Right lung (tissue), 2 donors: ENCODE measurements at regions not wholly inside any gene's neighbourhood (a gene's known extent, or its start where the extent isn't known, plus 50 kb on each side); places are given as distances from the start of the nearest gene placed in this dataset.

Experiments used
- DNase-seq, 2 donors: peaks; one replicate each; pipeline ENCODE4 v3.0.0-alpha.2; 2013

DNA sequence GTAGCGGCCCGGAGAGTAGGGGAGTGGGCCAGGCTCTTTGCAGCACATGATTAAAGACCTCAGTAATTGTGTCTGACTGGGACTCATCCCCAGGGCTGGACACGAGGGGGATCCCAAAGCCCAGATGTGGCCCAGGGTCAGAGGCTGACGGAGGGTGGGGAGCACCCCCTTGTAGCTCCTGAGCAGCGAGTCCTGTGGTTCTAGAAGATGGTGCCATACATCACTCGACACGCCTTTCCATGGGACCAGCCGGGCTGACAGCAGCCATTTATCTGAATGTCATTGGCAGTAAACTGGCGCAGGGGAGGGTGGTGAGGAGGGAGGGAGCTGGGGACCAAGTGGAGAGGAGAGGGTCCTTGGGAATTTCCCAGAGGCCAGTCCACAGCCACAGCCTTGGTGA is 65.1 kb upstream of the FAM222A start:
- no peak for DNase-seq

DNA sequence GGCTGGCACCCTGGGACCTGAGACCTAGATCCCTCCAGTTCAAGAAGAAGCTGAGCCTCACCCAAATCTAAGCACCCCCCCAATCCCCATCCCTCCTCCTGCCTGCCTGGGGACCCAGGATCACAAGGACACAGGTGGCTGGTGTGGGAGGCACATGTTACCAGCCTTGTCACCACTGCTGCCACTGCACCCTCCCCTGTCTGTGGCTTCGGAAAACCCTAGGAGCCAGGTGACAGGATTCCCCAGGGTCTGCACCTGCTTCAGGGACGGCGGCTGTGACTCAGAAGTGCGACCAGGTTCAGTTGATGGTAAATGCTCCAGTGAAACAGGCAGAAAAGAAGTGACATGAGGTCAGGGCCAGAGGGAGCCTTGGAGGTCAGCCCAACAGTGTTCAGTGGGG is 62.8 kb upstream of the FAM222A start:
- no peak for DNase-seq

DNA sequence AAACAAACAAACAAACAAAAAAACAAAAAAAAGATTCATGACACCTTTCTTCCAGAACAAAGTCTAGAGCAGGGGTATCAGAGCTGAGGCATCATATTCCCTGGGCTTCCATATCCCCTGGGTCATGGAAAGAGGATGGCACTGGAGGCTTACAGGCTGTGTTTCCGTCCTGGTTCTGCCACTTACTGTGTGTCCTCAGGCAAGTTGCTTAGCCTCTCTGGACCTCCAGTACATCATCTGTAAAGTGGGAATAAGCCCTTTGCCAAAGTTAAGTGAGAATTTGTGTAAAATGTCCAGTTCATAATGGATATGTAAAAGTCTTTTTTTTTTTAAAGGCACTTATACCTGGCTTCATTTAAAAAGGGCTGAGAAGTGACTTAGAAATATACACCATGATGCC is 62.0 kb upstream of the FAM222A start:
- DNase-seq = no peak

DNA sequence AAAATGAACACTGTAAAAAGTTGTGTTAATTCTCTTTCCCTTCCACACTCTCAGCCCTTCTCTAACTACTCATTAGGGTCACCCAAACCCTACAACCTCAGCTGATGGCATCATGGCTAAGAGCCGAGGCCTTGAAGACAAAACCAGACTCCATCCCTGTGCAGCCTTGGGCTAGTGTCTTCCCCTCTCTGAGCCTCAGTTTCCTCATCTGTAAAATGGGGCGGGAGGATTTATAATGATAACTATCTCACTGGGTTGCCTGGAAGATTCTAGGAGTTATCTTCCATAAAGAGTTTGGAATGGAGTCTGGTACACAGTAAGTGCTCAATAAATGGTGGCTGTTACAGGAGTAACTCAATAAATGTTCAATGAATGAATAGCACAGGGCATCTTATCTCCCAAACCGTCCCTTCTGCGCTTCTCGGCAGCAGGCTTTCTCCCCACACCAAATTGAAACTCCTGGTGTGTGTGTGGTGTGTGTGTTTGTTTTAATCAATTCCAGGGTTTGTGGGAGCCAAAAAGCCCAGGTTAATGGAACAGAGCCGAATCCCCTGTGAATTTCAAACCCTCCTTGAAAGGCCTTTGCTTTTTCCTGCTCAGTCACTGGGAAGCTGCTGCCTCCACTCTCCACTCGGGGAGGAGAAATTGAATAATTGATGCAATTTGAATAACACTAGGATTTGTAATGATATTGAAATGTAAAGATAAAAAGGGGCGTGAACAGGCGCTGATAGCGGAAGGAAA is 61.2 kb upstream of the FAM222A start:
- DNase-seq = no peak

DNA sequence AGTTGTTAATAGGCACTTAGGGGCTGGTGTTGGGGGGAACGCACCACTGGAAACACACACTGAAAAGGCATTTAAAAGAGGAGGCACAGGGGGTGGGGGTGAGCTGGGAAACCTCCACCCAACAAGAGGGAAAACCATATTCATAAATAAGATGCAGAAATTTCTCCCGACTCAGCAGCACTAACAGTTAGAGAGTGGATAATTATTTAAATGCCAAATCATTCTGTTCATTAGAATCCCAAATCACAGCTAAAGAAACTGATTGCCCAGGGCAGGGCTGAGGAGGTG is 60.7 kb upstream of the FAM222A start:
- no peak for DNase-seq

DNA sequence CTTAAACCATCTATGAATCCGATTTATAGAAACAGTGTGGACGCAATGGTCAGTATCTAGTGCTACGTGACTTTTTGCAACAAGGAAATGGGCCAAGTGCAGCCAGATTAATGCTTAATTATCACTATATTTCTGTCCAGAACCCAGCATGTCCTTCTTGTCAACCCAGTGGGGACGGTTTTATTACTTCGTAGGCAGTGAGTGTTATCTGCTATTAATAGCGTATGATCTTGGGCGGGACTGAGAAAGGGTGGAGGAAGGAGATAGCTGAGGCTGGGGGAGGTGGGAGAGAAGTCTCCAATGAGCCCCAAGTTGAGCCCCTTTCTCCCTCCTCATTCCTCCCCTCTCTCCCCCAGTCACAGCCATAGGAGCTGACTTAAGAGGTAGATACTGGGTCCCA is 59.7 kb upstream of the FAM222A start:
- peak; percentile 8 to 16 for DNase-seq

DNA sequence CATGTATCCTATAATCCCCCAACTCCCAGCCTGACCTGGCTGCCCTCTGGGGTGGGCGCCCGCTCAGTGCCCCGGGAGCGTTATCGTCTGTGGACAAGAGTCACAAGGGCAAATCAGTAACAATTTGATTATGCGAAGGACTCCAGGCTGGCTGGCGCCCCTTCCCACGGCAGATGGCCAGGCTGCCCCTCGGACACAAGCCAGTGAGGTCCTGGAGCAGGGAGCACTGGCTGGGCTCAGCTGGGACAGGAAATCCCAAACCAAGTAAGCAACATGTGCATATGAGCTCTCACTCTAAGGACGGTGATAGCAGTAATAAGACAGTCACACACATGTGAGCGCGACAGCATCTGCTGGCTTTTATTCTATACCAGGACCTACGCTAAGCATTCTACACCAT is 59.3 kb upstream of the FAM222A start:
- DNase-seq = no peak

DNA sequence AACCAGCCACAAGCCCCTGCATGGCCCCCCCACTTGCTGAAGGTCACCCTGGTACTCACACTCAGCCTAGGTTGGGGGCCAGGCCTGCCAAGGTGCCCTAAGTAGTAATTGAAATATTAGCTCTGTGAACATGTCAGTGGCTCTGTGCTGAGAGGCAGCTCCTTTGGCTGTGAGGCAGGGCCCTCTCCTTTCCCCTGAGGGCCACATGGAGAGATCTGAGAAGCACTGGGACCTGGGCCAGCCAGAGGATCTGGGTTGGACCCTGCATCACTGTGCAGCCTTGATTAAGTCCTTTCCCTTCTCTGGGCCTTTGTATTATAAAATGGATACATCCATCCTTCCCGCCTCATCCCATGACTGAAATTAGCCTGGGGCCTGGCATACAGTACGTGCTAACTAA is 58.0 kb upstream of the FAM222A start:
- no peak for DNase-seq

DNA sequence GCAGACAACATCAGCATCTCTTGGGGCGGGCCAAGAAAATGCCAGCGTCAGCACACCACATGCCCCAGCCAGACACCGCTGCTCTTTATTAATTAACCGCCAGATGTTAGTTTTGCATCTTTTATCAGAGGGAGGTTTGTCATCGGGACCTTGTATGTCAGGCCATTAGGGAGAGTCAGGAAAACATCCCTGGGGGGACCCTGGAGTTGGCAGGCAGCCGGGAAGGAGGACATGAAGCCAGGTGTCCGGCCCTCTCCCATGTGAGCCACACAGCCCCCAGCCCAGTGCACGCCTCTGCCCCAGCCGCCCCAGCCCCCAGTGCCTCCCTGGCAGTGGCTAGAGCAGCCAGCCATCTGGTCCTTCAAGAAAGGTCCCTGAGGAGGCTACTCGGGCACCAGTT is 56.9 kb upstream of the FAM222A start:
- DNase-seq = no peak

DNA sequence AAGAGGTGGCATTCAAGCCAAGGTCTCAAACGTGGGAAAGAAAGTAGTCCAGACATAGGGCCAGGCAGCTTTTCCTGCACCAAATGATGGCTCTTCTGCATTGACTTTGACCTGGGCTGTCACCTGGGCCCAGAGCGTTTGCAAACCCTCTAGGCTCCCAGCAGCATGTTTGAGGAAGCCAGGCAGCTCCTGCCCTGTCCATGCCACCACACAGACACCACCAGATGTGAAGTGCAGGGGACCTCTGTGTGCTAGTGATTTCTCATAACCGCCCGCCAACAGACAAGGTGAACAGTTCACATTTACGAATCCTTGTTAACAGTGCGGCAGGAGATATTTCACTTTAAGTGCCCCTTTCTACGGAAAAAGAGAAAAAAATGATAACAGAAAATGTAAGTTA is 49.8 kb upstream of the FAM222A start:
- no peak for DNase-seq
